Left lung (tissue), 4 donors: ENCODE measurements at regions not wholly inside any gene's neighbourhood (a gene's known extent, or its start where the extent isn't known, plus 50 kb on each side); places are given as distances from the start of the nearest gene placed in this dataset.
"Not testable (repeated sequence)": the region's sequence is repeated elsewhere in the genome, so short reads cannot be mapped to it uniquely, and the experiment has no call there.

ENCODE experiments used
- ATAC-seq: fragments of 200-7000 bp; cut with Tn5 transposase; one replicate; pipeline ENCODE4 v1.9.1; 2020; ENCODE audit warnings: moderate library complexity
- DNase-seq, 4 donors: peaks; one replicate each; pipeline ENCODE4 v3.0.0-alpha.2; 2013 to 2020
- H3K27ac ChIP-seq, 2 donors: fragments of 200-600 bp; sonication (generic) in 1 of 2; one replicate each; pipeline versions ENCODE4 v1.5.0 to v1.8.0; 2020 to 2021
- H3K27me3 ChIP-seq, 2 donors: fragments of 200-600 bp; sonication (generic) in 1 of 2; one replicate each; pipeline versions ENCODE4 v1.5.0 to v1.8.0; 2020 to 2021
- H3K36me3 ChIP-seq, 2 donors: fragments of 200-600 bp; sonication (generic) in 1 of 2; one replicate each; pipeline versions ENCODE4 v1.5.0 to v1.8.0; 2020 to 2021
- H3K4me1 ChIP-seq, 2 donors: fragments of 200-600 bp; one replicate each; pipeline ENCODE4 v1.8.0; 2021
- H3K4me3 ChIP-seq, 2 donors: fragments of 200-600 bp; sonication (generic) in 1 of 2; one replicate each; pipeline versions ENCODE4 v1.5.0 to v1.8.0; 2020 to 2021; ENCODE audit warnings: mild to moderate bottlenecking in 1 of 2
- H3K9me3 ChIP-seq, 2 donors: fragments of 200-600 bp; sonication (generic) in 1 of 2; one replicate each; pipeline versions ENCODE4 v1.5.0 to v1.8.0; 2020 to 2021
- intact Hi-C, 2 donors: fragments of 100-400 bp; cut with DNase I; formaldehyde crosslinking; loops; one replicate each; pipeline versions ENCODE4 v1.11.2 to v1.14.2; 2022
- donor health status: DM: no; HTN: yes; CAD: no.
- donor health status: DM: no; HTN: no; CAD: no.

DNA sequence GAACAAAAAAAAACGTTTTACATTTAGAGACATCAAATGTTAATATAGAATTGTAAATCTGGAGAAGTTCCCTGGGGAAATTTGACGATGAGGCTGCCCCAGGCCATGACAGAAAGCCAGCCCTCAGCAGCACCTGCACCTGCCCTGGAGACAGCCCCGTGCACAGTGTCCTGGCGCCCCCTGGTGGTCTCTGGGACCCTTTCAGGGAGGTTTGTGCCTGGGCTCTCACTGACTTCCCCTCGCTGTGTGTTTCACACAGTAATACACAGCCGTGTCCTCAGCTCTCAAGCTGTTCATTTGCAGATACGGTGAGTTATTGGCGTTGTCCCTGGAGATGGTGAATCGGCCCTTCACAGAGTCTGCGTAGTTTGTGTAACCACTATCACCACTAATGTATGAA is 385.1 kb downstream of the TP53TG3F start:
- ATAC-seq, H3K27me3 ChIP-seq, H3K27ac ChIP-seq, H3K4me1 ChIP-seq, H3K9me3 ChIP-seq, intact Hi-C loops, H3K36me3 ChIP-seq, H3K4me3 ChIP-seq: not testable (repeated sequence)
- DNase-seq = peak in 1 of 4 donors; percentile 59
